ENCODE measurements at regions not wholly inside any gene's neighbourhood (a gene's known extent, or its start where the extent isn't known, plus 50 kb on each side); places are given as distances from the start of the nearest gene placed in this dataset.

DNA sequence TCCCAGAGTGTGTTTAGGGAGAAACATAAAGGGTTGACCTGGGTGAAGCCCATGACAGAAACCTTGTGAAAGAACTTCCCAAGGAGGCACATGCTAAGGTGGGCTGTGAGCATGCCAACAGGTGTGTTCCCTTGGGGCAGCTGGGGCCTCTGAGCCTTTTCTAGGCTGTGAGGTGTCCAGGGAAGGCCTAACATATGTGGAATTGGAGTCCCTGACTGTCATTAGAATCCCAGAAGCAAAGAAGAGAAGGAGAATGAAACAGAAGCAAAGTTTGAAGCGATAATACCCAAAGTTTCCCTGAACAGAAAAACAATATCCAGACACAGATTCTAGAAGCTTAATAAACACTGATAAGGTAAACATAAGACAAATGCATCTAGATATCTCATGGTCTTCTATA is 143.3 kb downstream of the CD83 start:
- TF ChIP-seq POLR2AphosphoS5 (IDR thresholded peaks at IDR 0.05): no peak
- TF ChIP-seq, protein P1, sequence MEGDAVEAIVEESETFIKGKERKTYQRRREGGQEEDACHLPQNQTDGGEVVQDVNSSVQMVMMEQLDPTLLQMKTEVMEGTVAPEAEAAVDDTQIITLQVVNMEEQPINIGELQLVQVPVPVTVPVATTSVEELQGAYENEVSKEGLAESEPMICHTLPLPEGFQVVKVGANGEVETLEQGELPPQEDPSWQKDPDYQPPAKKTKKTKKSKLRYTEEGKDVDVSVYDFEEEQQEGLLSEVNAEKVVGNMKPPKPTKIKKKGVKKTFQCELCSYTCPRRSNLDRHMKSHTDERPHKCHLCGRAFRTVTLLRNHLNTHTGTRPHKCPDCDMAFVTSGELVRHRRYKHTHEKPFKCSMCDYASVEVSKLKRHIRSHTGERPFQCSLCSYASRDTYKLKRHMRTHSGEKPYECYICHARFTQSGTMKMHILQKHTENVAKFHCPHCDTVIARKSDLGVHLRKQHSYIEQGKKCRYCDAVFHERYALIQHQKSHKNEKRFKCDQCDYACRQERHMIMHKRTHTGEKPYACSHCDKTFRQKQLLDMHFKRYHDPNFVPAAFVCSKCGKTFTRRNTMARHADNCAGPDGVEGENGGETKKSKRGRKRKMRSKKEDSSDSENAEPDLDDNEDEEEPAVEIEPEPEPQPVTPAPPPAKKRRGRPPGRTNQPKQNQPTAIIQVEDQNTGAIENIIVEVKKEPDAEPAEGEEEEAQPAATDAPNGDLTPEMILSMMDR (IDR thresholded peaks at IDR 0.05): no peak
- TF ChIP-seq POLR2A (IDR thresholded peaks at IDR 0.05): no peak
- TF ChIP-seq EP300 (IDR thresholded peaks at IDR 0.05): no peak

Data from sigmoid colon (tissue), 4 donors.